ENCODE measurements at regions not wholly inside any gene's neighbourhood (a gene's known extent, or its start where the extent isn't known, plus 50 kb on each side); places are given as distances from the start of the nearest gene placed in this dataset.
"Not testable (repeated sequence)": the region's sequence is repeated elsewhere in the genome, so short reads cannot be mapped to it uniquely, and the experiment has no call there.

- DNase-seq (ENCODE audit: low spot score) = no peak
These were observed 837.5 kb downstream of the MCTP2 start for GRCh38 chr15:95068701-95069521.

DNA sequence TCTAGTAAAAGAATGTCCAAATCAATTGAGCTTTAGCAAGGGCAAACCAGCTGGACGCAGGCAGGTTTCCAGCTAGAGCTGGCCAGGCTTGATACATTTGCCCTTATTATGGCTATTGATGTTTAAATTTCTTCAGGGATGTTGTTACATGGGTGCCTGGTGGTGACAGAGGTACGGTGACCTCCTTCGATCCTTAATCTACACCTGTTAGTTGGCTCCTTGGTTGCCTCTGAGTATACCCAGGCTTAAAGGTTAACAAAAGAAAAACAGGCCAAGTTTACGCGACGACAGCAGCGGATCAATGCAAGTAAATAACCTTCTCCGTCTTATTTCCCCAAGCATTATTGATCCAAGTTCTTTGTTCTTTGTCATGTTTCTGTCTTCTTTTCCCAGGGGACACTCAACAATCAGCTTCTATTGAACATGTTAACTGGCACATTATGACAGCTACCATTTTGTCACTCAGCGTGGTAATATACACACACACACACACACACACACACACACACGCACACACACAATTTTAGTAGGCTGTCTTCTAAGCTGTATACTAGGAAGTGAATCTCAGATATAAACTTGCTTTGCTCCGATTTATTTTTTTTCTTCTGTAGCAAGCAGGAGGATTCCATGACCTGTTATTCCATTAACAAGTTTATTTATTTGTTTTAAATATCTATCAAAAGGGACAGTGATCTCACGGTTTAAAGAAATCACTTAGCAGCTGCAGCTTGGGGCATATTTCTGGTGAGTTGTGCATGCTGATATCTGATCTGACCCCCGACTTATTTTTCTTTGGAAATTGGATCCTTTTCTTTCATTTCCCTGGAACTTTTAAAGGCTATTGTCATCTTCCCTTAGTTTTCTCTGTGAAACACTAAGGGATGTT lies 844.7 kb downstream of the MCTP2 start:
- no peak for DNase-seq (ENCODE audit: low spot score)

DNA sequence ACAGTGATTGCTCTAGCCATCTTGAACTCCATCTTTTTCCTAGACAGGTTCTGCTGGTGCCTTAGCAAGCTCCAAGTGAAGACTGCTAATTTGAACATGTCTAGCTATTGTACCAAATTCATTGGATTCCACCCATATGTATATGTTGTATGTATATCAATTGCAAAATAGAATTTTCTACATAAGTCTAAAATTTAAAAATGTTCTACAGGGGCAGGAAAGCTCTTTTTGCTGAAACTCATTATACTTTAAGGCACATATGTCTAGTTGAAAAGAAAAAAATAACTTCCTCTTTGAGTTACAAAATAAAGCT lies 845.3 kb downstream of the MCTP2 start:
- no peak for DNase-seq (ENCODE audit: low spot score)

DNA sequence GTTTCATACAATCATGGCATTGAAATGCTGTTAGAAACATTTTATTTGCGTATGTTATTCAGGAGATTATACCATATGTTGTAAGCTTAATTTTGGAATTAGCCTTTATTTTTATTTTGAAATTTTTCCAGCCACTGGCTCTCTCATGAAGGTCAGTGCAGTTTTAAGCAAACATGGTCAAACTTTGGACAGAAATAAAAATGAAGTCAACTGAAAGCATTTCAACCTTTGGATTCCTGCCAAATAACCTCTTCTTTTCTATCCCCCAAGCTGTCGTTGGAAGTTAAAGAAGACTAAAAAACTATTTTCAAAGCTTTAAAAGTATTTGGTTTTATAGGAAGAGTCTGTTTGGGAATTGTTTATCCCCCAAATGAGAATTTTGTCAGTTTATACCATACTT lies 846.6 kb downstream of the MCTP2 start:
- DNase-seq (ENCODE audit: low spot score) = no peak

DNA sequence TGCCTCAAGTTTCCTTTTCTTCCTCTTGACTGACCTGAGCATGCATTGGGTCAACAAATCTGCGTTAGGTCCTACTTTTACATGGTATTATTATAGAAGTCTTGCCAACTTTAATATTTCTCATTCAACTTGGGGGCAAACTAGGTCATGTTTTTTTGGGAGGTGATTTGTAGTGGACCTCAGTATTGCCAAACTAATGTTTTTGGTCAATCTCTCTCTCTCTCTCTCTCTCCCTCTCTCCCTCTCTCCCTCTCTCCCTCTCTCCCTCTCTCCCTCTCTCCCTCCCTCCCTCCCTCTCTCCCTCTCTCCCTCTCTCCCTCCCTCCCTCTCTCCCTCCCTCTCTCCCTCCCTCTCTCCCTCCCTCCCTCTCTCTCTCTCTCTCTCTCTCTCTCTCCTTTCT lies 848.9 kb downstream of the MCTP2 start:
- not testable (repeated sequence) for DNase-seq (ENCODE audit: low spot score)

GRCh38 chr15:95085056-95085455 lies 853.7 kb downstream of the MCTP2 start:
- DNase-seq (ENCODE audit: low spot score) = no peak

DNA sequence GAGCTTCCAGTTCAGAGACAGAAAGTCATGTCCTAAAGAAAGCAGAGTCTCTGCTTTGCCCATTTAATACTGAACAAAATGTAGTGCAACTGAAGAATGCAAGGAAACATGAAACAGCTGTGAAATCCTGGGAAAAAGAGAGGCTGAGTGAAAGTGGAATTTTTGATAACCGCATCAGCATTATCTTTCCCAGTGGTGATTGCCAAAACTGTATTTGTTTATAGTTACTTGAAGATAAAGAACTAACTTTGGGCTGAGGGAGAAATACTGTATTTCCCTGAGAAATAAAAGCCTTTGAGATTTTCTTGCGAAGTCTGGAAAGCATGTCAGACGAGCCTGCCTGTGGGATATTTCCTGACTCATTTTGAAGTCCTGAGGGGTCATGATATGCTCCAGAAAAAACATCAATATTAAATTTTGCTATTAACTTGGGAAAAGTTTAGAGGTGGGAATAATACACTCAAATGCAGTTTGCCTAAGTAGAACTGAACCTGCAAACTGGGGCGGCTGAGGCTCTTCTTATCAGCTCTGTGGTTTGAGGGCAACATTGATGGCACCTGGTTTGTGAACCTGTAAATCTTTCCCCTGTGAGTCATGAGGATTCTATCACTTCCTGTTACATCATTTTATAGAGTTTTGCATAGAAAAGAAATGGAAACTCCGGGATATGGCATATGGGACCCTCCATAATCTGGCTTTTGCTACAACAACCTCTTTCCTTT lies 855.3 kb downstream of the MCTP2 start:
- peak; percentile 42 for DNase-seq (ENCODE audit: low spot score)

DNA sequence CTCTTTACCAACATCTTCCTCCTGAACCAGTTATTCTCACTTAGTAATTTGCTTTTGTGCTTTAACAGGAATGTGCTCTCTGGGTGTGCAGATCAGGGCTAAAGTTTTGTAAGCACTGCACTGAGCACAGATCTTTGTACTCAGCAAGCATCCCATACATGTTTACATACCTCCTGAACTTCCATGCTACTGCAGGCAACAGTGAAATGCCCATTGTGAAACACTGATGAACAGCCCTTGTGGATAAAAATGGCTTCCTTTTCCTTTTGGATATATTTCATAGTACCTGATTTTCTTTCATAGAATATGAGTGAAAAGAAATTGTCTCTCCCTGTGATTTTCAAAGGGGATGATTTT lies 855.9 kb downstream of the MCTP2 start:
- DNase-seq (ENCODE audit: low spot score) = peak; percentile 27

- no peak for DNase-seq (ENCODE audit: low spot score)
These were observed 860.1 kb downstream of the MCTP2 start for GRCh38 chr15:95091444-95091843.

- DNase-seq (ENCODE audit: low spot score) = no peak
These were observed 863.9 kb downstream of the MCTP2 start for GRCh38 chr15:95095250-95095649.

GRCh38 chr15:95096651-95097050 lies 865.3 kb downstream of the MCTP2 start:
- no peak for DNase-seq (ENCODE audit: low spot score)

GRCh38 chr15:95097361-95097760 lies 866.0 kb downstream of the MCTP2 start:
- DNase-seq (ENCODE audit: low spot score) = no peak

DNA sequence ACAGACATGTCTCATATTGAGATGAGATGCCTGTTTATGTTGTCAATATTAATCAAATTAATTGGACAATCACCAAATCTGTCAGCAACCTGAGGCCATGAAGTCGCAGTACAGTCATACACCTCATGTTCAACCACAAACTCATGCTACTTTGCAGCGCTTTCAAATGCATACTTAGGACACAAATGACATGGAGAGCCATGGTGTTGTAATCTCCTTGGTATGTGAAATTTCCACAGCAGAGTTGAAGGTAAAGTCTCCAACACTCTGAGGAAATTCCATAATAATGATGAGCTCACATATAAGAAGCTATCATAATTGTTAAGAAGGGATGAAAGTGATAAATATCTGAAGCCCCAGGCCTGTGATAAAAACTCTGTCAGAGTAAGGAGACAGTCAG lies 873.9 kb downstream of the MCTP2 start:
- DNase-seq (ENCODE audit: low spot score) = no peak

DNA sequence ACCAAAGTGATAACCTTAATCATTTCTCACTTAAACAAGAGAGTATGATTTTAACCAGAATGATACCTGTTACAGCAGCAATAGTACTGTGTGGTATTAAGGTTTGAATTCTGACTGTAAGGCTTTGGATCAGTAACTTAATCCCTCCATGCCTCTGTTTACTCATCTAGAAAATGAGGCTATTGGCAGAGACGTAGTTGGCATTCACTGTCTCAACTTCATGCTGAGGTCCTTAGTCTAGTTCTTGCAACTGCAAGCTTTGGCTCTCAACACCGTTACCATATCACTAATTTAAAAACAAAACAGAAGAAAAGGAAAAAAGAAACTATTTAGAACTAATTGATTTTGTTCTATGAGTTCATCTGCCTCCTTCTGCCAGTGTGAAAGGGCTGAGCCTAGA lies 875.4 kb downstream of the MCTP2 start:
- no peak for DNase-seq (ENCODE audit: low spot score)

- DNase-seq (ENCODE audit: low spot score) = no peak
These were observed 877.3 kb downstream of the MCTP2 start for GRCh38 chr15:95108673-95109072.

DNA sequence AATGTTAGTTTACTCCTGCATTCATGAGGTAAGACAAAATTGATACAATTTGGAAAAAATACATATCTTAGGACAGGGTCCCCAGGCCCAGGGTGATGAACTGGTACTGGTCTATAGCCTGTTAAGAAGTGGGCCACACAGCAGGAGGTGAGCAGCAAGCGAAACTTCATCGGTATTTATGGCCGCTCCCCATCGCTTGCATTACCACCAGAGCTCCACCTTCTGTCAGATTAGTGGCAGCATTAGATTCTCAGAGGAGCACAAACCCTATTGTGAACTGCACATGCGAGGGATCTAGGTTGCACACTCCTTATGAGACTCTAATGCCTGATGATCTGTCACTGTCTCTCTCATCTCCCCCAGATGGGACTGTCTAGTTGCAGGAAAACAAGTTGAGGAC lies 880.6 kb downstream of the MCTP2 start:
- DNase-seq (ENCODE audit: low spot score) = no peak

DNA sequence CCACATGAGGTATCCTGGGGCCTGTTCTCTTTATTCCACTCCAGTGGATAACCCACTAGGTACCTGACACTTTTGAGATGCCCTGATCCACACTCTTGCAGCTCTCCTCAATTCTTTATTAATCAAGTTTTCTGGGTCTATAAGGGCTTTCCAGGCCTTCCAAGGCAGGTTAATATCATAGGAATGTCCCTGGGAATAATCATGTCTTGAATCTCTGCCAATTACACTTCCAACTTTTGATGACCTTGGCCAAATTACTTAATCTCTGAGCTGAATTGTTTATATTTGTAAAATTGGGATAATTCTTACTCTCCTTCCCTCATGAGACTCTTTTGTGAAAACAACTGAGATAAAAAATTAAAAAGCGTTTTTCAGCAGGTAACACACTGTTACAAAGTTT lies 881.7 kb downstream of the MCTP2 start:
- DNase-seq (ENCODE audit: low spot score) = no peak

- no peak for DNase-seq (ENCODE audit: low spot score)
These were observed 887.8 kb downstream of the MCTP2 start for GRCh38 chr15:95119041-95119610.

- no peak for DNase-seq (ENCODE audit: low spot score)
These were observed 889.2 kb downstream of the MCTP2 start for GRCh38 chr15:95120595-95120994.

DNA sequence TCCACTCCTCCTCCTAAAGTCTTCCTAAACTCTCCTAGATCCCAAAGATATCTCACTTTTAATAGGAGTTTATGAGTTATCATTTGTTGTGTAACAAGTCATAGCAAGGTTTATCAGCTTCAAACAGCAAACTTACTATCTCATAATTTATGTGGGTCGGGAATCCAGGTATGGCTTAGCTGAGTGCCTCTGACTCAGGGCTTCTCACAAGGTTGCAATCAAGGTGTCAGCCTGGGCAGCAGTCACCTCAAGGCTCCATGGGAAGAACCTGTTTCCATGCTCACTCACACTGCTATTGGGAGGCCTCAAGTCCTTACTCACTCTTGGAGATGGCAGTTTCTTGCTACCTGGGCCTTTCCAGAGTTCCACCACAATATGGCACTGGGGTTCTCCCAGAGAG lies 889.8 kb downstream of the MCTP2 start:
- DNase-seq (ENCODE audit: low spot score) = no peak

GRCh38 chr15:95125803-95126202 lies 894.4 kb downstream of the MCTP2 start:
- no peak for DNase-seq (ENCODE audit: low spot score)

GRCh38 chr15:95127356-95127755 lies 896.0 kb downstream of the MCTP2 start:
- no peak for DNase-seq (ENCODE audit: low spot score)
